Midbrain (tissue), 1 donor: ENCODE measurements at regions not wholly inside any gene's neighbourhood (a gene's known extent, or its start where the extent isn't known, plus 50 kb on each side); places are given as distances from the start of the nearest gene placed in this dataset.

Source experiments
- DNase-seq: peaks from one replicate; lab custom pipeline; 2025; lab: John Stamatoyannopoulos, UW

GRCh38 chr3:178454726-178455125 lies 81.5 kb upstream of the KCNMB2 start:
- DNase-seq: no peak

GRCh38 chr3:178455226-178455625 lies 81.0 kb upstream of the KCNMB2 start:
- DNase-seq: no peak

GRCh38 chr3:178455946-178456345 lies 80.3 kb upstream of the KCNMB2 start:
- DNase-seq: no peak

DNA sequence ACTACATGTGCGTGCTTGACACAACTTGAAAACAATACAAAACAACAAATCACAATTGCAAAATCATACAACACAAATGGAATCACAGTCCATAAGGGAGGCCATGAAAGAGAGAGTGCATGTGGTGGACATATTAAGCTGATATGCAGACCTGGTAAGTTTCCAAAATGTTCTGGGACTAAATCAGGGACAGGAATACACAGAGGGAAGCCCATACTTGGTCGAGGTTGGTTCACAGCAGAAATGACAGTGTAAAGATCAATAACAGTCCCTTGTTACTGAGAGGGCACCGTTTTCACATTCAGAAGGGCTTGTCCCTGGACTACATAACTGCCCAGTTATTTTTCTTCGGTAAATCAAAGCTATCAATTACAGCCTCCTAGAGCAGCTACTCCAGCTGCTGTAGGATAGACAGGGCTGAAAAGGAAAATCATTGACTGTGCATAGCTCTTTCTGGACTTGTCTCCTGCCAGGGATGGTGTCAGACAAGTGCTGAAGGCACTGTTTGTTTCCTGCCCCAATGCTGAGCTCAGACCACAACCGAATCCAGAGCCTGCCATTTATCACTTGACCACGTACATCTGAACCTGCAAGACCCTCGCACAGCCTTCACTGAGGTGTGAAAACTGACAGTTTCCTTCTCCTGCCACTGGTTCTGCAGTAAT lies 79.5 kb upstream of the KCNMB2 start:
- DNase-seq: no peak

DNA sequence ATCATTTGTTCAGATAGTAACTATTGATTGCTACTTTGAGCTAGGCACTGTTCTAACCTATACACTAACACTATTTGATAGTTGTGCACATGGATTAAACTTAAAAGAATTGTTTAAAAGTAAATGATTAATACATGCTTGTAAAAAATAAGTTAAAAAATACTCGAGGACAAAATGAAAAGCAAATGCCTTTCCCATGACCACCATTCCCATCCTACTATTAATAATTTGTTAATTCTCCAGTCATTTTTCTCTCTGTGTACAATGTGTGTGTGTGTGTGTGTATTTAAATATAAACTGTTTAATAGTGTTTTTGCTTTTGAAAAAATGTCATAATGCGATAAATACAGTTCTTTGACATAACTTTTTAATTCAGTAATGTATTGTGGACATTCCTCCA lies 78.7 kb upstream of the KCNMB2 start:
- DNase-seq: no peak

- DNase-seq: no peak
These were observed 77.8 kb upstream of the KCNMB2 start for GRCh38 chr3:178458313-178459037.

- no peak for DNase-seq
These were observed 77.2 kb upstream of the KCNMB2 start for GRCh38 chr3:178459038-178459410.

DNA sequence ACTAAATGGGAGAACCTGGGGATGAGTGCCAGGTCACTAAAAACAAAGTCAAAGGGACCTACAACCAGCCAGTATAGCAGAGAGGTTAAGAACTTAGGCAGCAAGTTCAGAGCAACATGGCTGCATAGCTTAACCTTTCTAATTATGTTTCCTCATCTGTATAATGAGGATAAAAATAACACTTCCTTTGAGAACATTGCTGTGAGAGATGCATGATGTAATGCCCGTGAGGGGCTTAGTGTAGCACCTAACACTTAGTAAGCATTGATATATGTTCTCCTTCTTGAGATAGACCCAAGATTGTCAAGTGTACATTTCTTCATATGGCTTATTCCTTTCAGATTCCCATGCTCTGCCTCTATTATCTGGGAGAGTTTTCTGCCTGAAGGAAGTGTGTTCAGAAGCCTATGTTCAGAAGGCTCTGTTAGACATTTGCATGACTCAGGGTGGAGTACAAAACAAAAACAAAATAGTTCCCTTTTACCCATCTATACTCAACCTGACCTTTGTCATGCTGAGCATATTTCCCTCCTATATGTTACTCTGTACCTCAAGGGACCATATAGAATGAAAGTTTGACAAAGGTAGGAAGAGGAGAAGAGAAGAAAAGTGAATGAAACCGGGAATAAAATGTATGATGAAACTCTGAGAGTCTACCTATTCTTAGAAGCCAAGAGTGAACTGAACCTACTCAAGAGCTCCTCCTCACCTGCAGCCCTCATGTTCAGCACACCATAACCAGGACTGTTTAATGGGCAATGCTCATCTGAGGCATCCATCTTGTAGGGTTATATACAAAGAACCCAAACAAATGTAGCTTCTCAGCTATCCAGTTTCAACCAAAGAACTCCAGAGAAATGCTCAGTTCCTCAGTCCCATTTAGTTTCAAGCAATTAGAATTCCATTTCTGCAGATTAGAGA lies 70.7 kb upstream of the KCNMB2 start:
- no peak for DNase-seq

GRCh38 chr3:178472941-178473340 lies 63.3 kb upstream of the KCNMB2 start:
- DNase-seq: no peak

DNA sequence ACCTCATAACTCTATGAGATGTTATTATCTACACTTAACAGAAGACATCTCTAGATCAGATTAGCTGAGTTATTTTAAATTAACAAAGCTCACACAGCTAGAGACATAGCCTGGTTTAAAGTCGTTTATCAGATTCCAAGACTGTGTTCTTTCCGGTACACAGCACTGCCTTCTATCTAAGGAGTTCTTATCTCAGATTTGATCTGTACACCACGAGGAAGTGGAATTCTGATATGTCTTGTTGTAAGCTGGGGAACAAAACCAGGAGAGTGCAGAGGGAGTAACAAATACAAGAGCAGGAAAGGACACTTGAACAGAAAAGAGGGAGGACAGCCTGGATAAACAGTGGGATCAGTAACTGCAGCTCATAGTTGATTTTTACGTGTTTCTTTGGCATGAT lies 61.7 kb upstream of the KCNMB2 start:
- DNase-seq: no peak

DNA sequence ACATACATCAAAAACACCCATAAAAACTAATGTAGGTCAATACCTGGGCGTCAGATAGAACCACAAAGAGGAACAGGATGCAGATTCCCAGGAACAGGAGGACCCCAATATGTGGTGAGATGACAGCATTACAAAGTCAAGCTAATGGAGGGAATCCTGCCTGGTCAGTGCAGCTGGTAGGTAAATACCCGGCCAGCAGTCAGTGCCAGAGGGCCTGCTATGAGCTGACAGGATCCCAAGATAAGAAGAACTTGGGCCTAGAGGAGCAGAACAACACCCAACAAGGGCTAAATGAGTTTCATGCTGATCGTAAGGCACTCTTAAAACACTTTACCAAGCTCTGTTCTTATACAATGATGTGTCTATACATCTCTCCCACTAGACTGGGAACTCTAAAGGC lies 61.2 kb upstream of the KCNMB2 start:
- DNase-seq: no peak

- no peak for DNase-seq
These were observed 59.4 kb upstream of the KCNMB2 start for GRCh38 chr3:178476886-178477285.

- DNase-seq: no peak
These were observed 56.8 kb upstream of the KCNMB2 start for GRCh38 chr3:178479446-178479845.

- no peak for DNase-seq
These were observed 56.4 kb upstream of the KCNMB2 start for GRCh38 chr3:178479860-178480259.

DNA sequence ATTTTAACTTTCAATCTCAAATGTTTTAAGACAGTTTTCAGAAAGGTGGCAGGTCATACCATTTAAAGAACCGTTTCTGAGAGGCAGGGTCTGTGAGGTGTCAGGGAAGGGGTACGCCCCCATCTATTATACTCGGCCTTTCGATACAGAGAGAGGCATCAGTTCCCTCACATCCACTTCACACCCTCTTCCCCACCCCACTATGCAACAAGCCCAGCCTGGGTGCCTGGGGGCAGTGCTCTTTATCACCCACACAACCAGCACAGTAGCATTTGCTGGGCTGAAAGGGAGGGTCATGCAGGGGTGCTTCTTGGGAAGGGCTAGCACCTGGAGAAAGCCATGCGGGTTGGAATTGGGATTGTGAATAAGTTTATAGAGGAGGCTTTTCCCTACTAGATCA lies 56.0 kb upstream of the KCNMB2 start:
- DNase-seq: no peak

GRCh38 chr3:178480795-178481194 lies 55.4 kb upstream of the KCNMB2 start:
- no peak for DNase-seq

DNA sequence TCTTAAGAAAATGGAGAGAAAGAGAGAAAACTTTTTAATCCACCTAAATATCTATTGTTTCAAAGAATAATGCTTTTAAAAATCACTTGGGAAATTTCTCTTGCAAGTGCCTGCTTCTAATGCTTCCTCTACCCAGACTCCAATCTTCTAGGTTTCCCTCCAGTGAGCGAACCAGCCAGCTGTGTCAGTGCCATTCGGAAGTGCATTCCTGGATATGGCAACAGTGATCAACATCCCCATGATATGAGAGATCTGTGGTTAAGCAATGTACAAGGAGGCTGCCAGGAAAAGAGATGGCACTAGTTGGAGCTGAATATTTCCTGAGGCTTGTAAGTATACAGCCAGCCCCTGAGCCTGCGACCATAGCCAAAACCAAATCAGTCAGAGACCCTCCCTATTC lies 53.3 kb upstream of the KCNMB2 start:
- DNase-seq: no peak

- DNase-seq: no peak
These were observed 52.5 kb upstream of the KCNMB2 start for GRCh38 chr3:178483704-178484103.

GRCh38 chr3:178485756-178486155 lies 50.5 kb upstream of the KCNMB2 start:
- no peak for DNase-seq
